Vagina (tissue), 2 donors: ENCODE measurements at regions not wholly inside any gene's neighbourhood (a gene's known extent, or its start where the extent isn't known, plus 50 kb on each side); places are given as distances from the start of the nearest gene placed in this dataset.

ENCODE experiments used
- DNase-seq, 2 donors: peaks; one replicate each; pipeline ENCODE4 v3.0.0-alpha.2; 2017; ENCODE audit errors: extremely low spot score in 2 of 2
- H3K27ac ChIP-seq: fragments of 200-600 bp; sonication (generic); one replicate; pipeline ENCODE4 v1.5.1; 2019
- H3K27me3 ChIP-seq: fragments of 200-600 bp; sonication (generic); one replicate; pipeline ENCODE4 v1.5.1; 2019
- H3K36me3 ChIP-seq, 2 donors: fragments of 200-600 bp; sonication (generic); one replicate each; pipeline ENCODE4 v1.5.1; 2017 to 2019
- H3K4me1 ChIP-seq: fragments of 200-600 bp; sonication (generic); one replicate; pipeline ENCODE4 v1.5.1; 2019
- H3K4me3 ChIP-seq, 2 donors: fragments of 200-600 bp; sonication (generic); 1 replicate in 1 of 2; 2 replicates in 1 of 2; pipeline ENCODE4 v1.5.1; 2016 to 2019
- H3K9me3 ChIP-seq: fragments of 200-600 bp; sonication (generic); one replicate; pipeline ENCODE4 v1.5.1; 2019
- CTCF ChIP-seq, 3 experiments: fragments of 450-650 bp in 2 of 3; fragments of 200-600 bp in 1 of 3; sonication (generic) in 1 of 3; IDR thresholded peaks; one replicate each; pipeline ENCODE4 v1.5.1; 2017 to 2019; ENCODE audit warnings: antibody characterized with exemption in 3 of 3, mild to moderate bottlenecking in 2 of 3, moderate library complexity in 2 of 3
- POLR2A ChIP-seq, 2 donors: fragments of 450-650 bp; IDR thresholded peaks; one replicate each; pipeline ENCODE4 v1.6.1; 2017; ENCODE audit warnings: antibody characterized with exemption in 2 of 2, mild to moderate bottlenecking in 2 of 2, moderate library complexity in 2 of 2
- POLR2AphosphoS5 ChIP-seq, 2 donors: sonication (generic); formaldehyde crosslinking; IDR thresholded peaks; one replicate each; pipeline ENCODE4 v1.9.0; 2017; ENCODE audit warnings: antibody characterized with exemption in 2 of 2, mild to moderate bottlenecking in 2 of 2, low read depth in 1 of 2; ENCODE audit not compliant: insufficient read depth in 1 of 2
- intact Hi-C: fragments of 100-400 bp; cut with DNase I; formaldehyde crosslinking; loops from one replicate; pipeline ENCODE4 v1.15.1; 2023

DNA sequence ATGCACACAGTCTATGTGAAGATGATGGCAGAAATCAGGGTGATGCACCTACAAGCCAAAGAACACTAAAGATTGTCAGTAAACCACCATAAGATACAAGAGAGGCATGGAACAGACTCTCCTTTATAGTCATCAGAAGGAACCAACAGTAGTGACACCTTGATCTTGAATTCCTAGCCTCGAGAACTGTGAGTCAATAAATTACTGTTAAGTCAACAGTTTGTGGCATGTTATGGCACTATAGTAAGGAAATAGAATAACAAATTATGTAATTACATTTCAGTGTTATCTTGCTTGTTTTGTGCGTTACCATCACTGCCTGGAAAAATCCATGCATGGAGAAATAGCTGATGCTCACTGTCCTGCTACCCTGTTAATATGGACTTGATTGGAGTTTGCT is 110.2 kb upstream of the LRP1B start:
- TF ChIP-seq POLR2AphosphoS5 (IDR thresholded peaks at IDR 0.05; ENCODE audit: insufficient read depth in 1 of 2, low read depth in 1 of 2) (no peak), POLR2A (IDR thresholded peaks at IDR 0.05) (no peak), CTCF (IDR thresholded peaks at IDR 0.05) (no peak)
- H3K4me1 ChIP-seq, result no peaks in the 10 kb centered on the region
- DNase-seq, result no peak
- H3K27ac ChIP-seq, result no peak overlapping the region
- intact Hi-C loops, result no loop called here
- no peaks in the 10 kb centered on the region for H3K9me3 ChIP-seq
- no peaks in the 10 kb centered on the region for H3K27me3 ChIP-seq
- H3K36me3 ChIP-seq, result no peaks in the 10 kb centered on the region
- no peak overlapping the region for H3K4me3 ChIP-seq

GRCh38 chr2:142236181-142236580 is 105.4 kb upstream of the LRP1B start:
- Histone ChIP-seq H3K27ac (no peak overlapping the region), H3K27me3 (no peaks in the 10 kb centered on the region), H3K9me3 (no peaks in the 10 kb centered on the region), H3K4me3 (no peak overlapping the region), H3K36me3 (no peaks in the 10 kb centered on the region), H3K4me1 (no peaks in the 10 kb centered on the region)
- intact Hi-C loops, result no loop called here
- no peak for DNase-seq
- TF ChIP-seq POLR2A (IDR thresholded peaks at IDR 0.05), result no peak
- no peak for TF ChIP-seq POLR2AphosphoS5 (IDR thresholded peaks at IDR 0.05; ENCODE audit: insufficient read depth in 1 of 2, low read depth in 1 of 2)
- TF ChIP-seq CTCF (IDR thresholded peaks at IDR 0.05), result no peak

DNA sequence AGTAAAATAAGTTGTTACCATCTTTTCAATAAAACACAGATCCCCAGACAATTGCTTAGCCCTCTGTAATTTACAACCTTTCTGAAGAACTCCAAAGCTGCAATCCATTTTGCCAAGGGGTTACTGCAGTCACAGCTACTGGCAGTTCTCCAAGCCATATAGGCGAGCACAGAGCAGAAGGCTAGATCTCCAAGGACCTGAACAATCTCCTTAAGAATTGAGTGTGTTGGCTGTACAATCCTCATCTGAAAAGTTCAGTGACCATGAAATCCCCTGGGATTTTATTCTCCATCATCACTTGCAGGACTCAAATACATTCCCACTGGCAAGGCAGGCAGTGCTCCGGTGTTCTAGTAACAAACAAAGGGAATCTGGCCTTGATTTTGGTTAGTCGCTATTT is 103.9 kb upstream of the LRP1B start:
- H3K4me1 ChIP-seq, result no peaks in the 10 kb centered on the region
- no peaks in the 10 kb centered on the region for H3K36me3 ChIP-seq
- TF ChIP-seq CTCF (IDR thresholded peaks at IDR 0.05), result no peak
- TF ChIP-seq POLR2A (IDR thresholded peaks at IDR 0.05), result no peak
- no peak for TF ChIP-seq POLR2AphosphoS5 (IDR thresholded peaks at IDR 0.05; ENCODE audit: insufficient read depth in 1 of 2, low read depth in 1 of 2)
- no peaks in the 10 kb centered on the region for H3K9me3 ChIP-seq
- H3K27me3 ChIP-seq, result no peaks in the 10 kb centered on the region
- DNase-seq, result no peak
- H3K4me3 ChIP-seq, result no peak overlapping the region
- H3K27ac ChIP-seq, result no peak overlapping the region
- intact Hi-C loops, result no loop called here

DNA sequence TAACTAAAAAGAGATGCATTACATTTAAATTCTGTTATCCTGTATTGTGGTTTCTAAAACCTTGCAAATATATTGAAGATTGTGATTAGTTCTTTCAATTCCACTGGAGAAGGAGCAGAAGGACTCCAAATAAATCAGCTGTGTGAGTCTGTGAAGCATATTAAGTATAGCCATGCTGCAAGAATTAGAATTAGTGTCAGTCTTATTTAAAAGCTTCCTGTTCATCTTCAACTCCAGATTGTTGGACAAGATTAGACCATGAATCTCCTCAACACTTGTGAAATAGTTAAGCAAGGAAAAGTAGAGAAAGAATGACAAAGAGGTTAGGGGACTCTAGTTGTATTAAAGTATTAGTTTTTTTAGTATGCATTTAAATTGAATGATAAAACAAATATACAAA is 92.5 kb upstream of the LRP1B start:
- no peak for DNase-seq
- Histone ChIP-seq H3K27me3 (no peaks in the 10 kb centered on the region), H3K4me1 (no peaks in the 10 kb centered on the region), H3K4me3 (no peak overlapping the region), H3K9me3 (no peaks in the 10 kb centered on the region), H3K36me3 (no peaks in the 10 kb centered on the region), H3K27ac (no peak overlapping the region)
- TF ChIP-seq POLR2A (IDR thresholded peaks at IDR 0.05) (no peak), POLR2AphosphoS5 (IDR thresholded peaks at IDR 0.05; ENCODE audit: insufficient read depth in 1 of 2, low read depth in 1 of 2) (no peak), CTCF (IDR thresholded peaks at IDR 0.05) (no peak)
- intact Hi-C loops, result no loop called here

GRCh38 chr2:142222715-142223114 is 91.9 kb upstream of the LRP1B start:
- Histone ChIP-seq H3K4me1 (no peaks in the 10 kb centered on the region), H3K36me3 (no peaks in the 10 kb centered on the region), H3K4me3 (no peak overlapping the region), H3K27ac (no peak overlapping the region), H3K9me3 (no peaks in the 10 kb centered on the region), H3K27me3 (no peaks in the 10 kb centered on the region)
- intact Hi-C loops, result no loop called here
- TF ChIP-seq CTCF (IDR thresholded peaks at IDR 0.05) (no peak), POLR2AphosphoS5 (IDR thresholded peaks at IDR 0.05; ENCODE audit: insufficient read depth in 1 of 2, low read depth in 1 of 2) (no peak), POLR2A (IDR thresholded peaks at IDR 0.05) (no peak)
- no peak for DNase-seq
